Endothelial cell (in vitro differentiated cells): ENCODE measurements at regions not wholly inside any gene's neighbourhood (a gene's known extent, or its start where the extent isn't known, plus 50 kb on each side); places are given as distances from the start of the nearest gene placed in this dataset.
"Not testable (repeated sequence)": the region's sequence is repeated elsewhere in the genome, so short reads cannot be mapped to it uniquely, and the experiment has no call there.

Experiments
- DNase-seq: peaks from one replicate; pipeline ENCODE4 v3.0.0; 2021; ENCODE audit warnings: low spot score
- H3K27ac Mint-ChIP-seq: one replicate; pipeline ENCODE4 v1.8.0; 2021; ENCODE audit warnings: mixed read lengths, inconsistent platforms; ENCODE audit not compliant: unreplicated experiment
- H3K27me3 Mint-ChIP-seq: one replicate; pipeline ENCODE4 v1.8.0; 2021; ENCODE audit warnings: mild to moderate bottlenecking, moderate library complexity, mixed read lengths, inconsistent platforms; ENCODE audit not compliant: unreplicated experiment
- H3K36me3 Mint-ChIP-seq: one replicate; pipeline ENCODE4 v1.8.0; 2021; ENCODE audit warnings: mild to moderate bottlenecking, low read depth, mixed read lengths, inconsistent platforms; ENCODE audit not compliant: unreplicated experiment
- H3K4me1 Mint-ChIP-seq: one replicate; pipeline ENCODE4 v1.8.0; 2021; ENCODE audit warnings: mild to moderate bottlenecking, mixed read lengths, inconsistent platforms; ENCODE audit not compliant: unreplicated experiment
- H3K4me3 Mint-ChIP-seq: one replicate; pipeline ENCODE4 v1.8.0; 2021; ENCODE audit warnings: mild to moderate bottlenecking, mixed read lengths, inconsistent platforms; ENCODE audit not compliant: unreplicated experiment
- H3K9me3 Mint-ChIP-seq: one replicate; pipeline ENCODE4 v1.8.0; 2021; ENCODE audit warnings: mixed read lengths, inconsistent platforms; ENCODE audit not compliant: unreplicated experiment
- CTCF ChIP-seq: fragments of 200-600 bp; sonication (generic); IDR thresholded peaks from one replicate; pipeline ENCODE4 v1.5.0; 2021; ENCODE audit warnings: antibody characterized with exemption; ENCODE audit not compliant: unreplicated experiment

- Mint-ChIP-seq H3K27me3 (peaks cover 2% of the 10 kb centered on the region), H3K4me1 (no peaks in the 10 kb centered on the region), H3K9me3 (no peaks in the 10 kb centered on the region), H3K27ac (no peak overlapping the region), H3K36me3 (no peaks in the 10 kb centered on the region), H3K4me3 (no peak overlapping the region)
- no peak for TF ChIP-seq CTCF
- no peak for DNase-seq
Measured at GRCh38 chr15:81890496-81890895, 155.3 kb downstream of the MEX3B start.

- Mint-ChIP-seq H3K4me3 (no peak overlapping the region), H3K4me1 (no peaks in the 10 kb centered on the region), H3K36me3 (no peaks in the 10 kb centered on the region), H3K27ac (no peak overlapping the region), H3K9me3 (no peaks in the 10 kb centered on the region), H3K27me3 (peaks cover under 1% of the 10 kb centered on the region)
- TF ChIP-seq CTCF: no peak
- no peak for DNase-seq
Measured at GRCh38 chr15:81889485-81889881, 156.3 kb downstream of the MEX3B start.

- no peaks in the 10 kb centered on the region for H3K36me3 Mint-ChIP-seq
- no peaks in the 10 kb centered on the region for H3K27me3 Mint-ChIP-seq
- no peak overlapping the region for H3K27ac Mint-ChIP-seq
- H3K4me3 Mint-ChIP-seq: no peak overlapping the region
- no peak for TF ChIP-seq CTCF
- DNase-seq: no peak
- H3K4me1 Mint-ChIP-seq: no peaks in the 10 kb centered on the region
- no peaks in the 10 kb centered on the region for H3K9me3 Mint-ChIP-seq
Measured at GRCh38 chr15:81888748-81889484, 156.9 kb downstream of the MEX3B start.

GRCh38 chr15:81887912-81888311 is 157.9 kb downstream of the MEX3B start:
- Mint-ChIP-seq H3K27ac (no peak overlapping the region), H3K9me3 (no peaks in the 10 kb centered on the region), H3K4me1 (no peaks in the 10 kb centered on the region), H3K4me3 (no peak overlapping the region), H3K27me3 (no peaks in the 10 kb centered on the region), H3K36me3 (no peaks in the 10 kb centered on the region)
- no peak for TF ChIP-seq CTCF
- no peak for DNase-seq

- not testable (repeated sequence) for H3K27ac Mint-ChIP-seq, H3K4me1 Mint-ChIP-seq, H3K9me3 Mint-ChIP-seq, H3K36me3 Mint-ChIP-seq, H3K27me3 Mint-ChIP-seq, H3K4me3 Mint-ChIP-seq, DNase-seq
Measured at GRCh38 chr15:81887188-81887587, 158.6 kb downstream of the MEX3B start.
